Suprapubic skin (tissue), 4 donors: ENCODE measurements at regions not wholly inside any gene's neighbourhood (a gene's known extent, or its start where the extent isn't known, plus 50 kb on each side); places are given as distances from the start of the nearest gene placed in this dataset.

Experiments used
- CTCF ChIP-seq, 2 donors: fragments of 200-600 bp in 1 of 2; fragments of 450-650 bp in 1 of 2; sonication (generic) in 1 of 2; IDR thresholded peaks; one replicate each; pipeline ENCODE4 v1.5.1; 2016 to 2019; ENCODE audit warnings: antibody characterized with exemption in 2 of 2, mild to moderate bottlenecking in 1 of 2, moderate library complexity in 1 of 2
- POLR2A ChIP-seq, 2 donors: fragments of 450-650 bp; IDR thresholded peaks; one replicate each; pipeline ENCODE4 v1.6.1; 2017; ENCODE audit warnings: antibody characterized with exemption in 2 of 2, mild to moderate bottlenecking in 2 of 2, moderate library complexity in 2 of 2
- POLR2AphosphoS5 ChIP-seq, 3 donors: sonication (generic); formaldehyde crosslinking; IDR thresholded peaks; one replicate each; pipeline ENCODE4 v1.6.1; 2017; ENCODE audit warnings: antibody characterized with exemption in 3 of 3

DNA sequence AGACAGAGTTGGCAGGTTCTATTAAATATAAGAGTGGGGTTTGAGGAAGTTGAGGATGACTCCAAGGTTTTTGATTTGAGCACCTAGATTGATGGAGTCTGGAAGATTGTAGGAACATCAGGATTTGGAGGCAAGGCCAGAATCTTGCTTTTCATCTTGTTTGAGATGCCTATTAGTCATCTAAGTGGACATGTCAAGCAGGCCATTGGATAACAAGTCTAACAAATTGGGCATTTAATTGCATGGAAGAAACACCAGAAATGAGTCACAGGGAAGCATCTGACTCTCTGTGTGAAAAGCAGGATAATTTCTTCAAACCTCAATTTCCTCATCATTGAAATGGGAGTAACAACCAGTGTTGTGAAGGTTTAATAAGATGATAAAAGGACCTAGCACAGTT is 53.3 kb upstream of the ARL15 start:
- TF ChIP-seq CTCF (IDR thresholded peaks at IDR 0.05) (no peak), POLR2A (IDR thresholded peaks at IDR 0.05) (no peak), POLR2AphosphoS5 (IDR thresholded peaks at IDR 0.05) (no peak)
